Thoracic aorta (tissue), 2 donors: ENCODE measurements at regions not wholly inside any gene's neighbourhood (a gene's known extent, or its start where the extent isn't known, plus 50 kb on each side); places are given as distances from the start of the nearest gene placed in this dataset.

Source experiments
- ATAC-seq: fragments of 150-250 bp; one replicate; pipeline ENCODE4 v1.8.0; 2017; ENCODE audit warnings: low read depth; ENCODE audit not compliant: insufficient number of reproducible peaks, low FRiP score
- DNase-seq: peaks from one replicate; pipeline ENCODE4 v3.0.0-alpha.2; 2020; ENCODE audit warnings: low spot score
- H3K27ac ChIP-seq, 2 donors: fragments of 200-600 bp; sonication (generic); 1 replicate in 1 of 2; 2 replicates in 1 of 2; pipeline ENCODE4 v1.5.1; 2016; ENCODE audit warnings: mild to moderate bottlenecking in 2 of 2, moderate library complexity in 2 of 2
- H3K27me3 ChIP-seq: fragments of 200-600 bp; sonication (generic); replicated peaks from 2 replicates; pipeline ENCODE4 v1.6.0; 2016; ENCODE audit warnings: mild to moderate bottlenecking; ENCODE audit not compliant: insufficient read depth
- H3K36me3 ChIP-seq: fragments of 200-600 bp; sonication (generic); one replicate; pipeline ENCODE4 v1.5.1; 2016
- H3K4me1 ChIP-seq, 2 donors: fragments of 200-600 bp; sonication (generic); 1 replicate in 1 of 2; 2 replicates in 1 of 2; pipeline versions ENCODE4 v1.5.1 to v1.6.0; 2016; ENCODE audit warnings: low read depth in 2 of 2, mild to moderate bottlenecking in 1 of 2; ENCODE audit not compliant: control insufficient read depth in 1 of 2
- H3K4me3 ChIP-seq: fragments of 200-600 bp; sonication (generic); 2 replicates; pipeline ENCODE4 v1.5.1; 2016; ENCODE audit warnings: mild to moderate bottlenecking
- H3K9me3 ChIP-seq: fragments of 200-600 bp; sonication (generic); 2 replicates; pipeline ENCODE4 v1.5.1; 2016
- TF ChIP-seq, protein P1 (sequence below): fragments of 200-600 bp; sonication (generic); IDR thresholded peaks from one replicate; pipeline ENCODE4 v1.5.1; 2019; ENCODE audit warnings: antibody characterized with exemption

DNA sequence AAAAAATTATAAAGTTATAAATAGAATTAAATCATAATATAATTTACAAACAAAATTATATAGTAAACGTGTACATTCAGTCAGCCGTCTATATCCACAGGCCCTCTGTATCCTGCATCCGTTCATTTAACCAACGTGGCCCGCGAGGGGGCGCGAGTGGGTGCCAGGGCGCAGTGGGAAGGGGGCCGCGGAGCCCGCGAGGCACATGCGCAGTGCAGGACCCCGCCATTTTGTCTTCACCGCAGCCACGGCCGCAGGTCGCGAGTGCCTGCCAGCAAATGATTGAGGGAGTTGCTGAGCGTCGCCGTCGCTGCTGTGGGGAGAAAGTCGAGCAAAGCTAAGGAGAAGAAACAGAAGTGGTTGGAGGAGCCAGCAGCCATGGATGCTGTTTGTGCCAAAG, 53.4 kb upstream of the ECI2 start:
- TF ChIP-seq, protein P1, sequence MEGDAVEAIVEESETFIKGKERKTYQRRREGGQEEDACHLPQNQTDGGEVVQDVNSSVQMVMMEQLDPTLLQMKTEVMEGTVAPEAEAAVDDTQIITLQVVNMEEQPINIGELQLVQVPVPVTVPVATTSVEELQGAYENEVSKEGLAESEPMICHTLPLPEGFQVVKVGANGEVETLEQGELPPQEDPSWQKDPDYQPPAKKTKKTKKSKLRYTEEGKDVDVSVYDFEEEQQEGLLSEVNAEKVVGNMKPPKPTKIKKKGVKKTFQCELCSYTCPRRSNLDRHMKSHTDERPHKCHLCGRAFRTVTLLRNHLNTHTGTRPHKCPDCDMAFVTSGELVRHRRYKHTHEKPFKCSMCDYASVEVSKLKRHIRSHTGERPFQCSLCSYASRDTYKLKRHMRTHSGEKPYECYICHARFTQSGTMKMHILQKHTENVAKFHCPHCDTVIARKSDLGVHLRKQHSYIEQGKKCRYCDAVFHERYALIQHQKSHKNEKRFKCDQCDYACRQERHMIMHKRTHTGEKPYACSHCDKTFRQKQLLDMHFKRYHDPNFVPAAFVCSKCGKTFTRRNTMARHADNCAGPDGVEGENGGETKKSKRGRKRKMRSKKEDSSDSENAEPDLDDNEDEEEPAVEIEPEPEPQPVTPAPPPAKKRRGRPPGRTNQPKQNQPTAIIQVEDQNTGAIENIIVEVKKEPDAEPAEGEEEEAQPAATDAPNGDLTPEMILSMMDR: no peak
- DNase-seq (no peak), ATAC-seq (no peak)
- Histone ChIP-seq H3K4me1 (no peaks in the 10 kb centered on the region), H3K27me3 (no peaks in the 10 kb centered on the region), H3K36me3 (no peaks in the 10 kb centered on the region), H3K9me3 (no peaks in the 10 kb centered on the region), H3K4me3 (no peak overlapping the region), H3K27ac (no peak overlapping the region)

DNA sequence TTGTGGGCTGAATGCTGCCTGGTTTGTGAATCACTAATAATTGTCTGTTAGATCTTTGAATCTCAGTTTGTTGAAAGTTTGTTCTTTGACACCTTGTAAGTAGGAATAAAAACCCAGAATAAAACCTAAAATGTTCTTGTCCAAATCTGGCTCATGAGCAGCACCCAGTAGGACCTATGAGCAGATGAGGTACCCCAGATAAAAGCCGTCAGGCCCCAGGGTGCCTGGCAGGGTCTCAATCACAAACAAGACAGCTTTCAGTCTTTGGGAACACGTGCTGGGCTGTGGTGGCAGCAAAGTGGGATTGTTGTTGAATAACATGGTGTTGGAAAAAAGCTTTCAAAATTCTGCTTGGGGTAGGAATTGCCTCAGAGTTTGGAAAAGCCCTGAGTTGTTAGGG, 52.1 kb upstream of the ECI2 start:
- no peak for DNase-seq
- no peak for ATAC-seq
- Histone ChIP-seq H3K36me3 (no peaks in the 10 kb centered on the region), H3K27ac (no peak overlapping the region), H3K4me3 (no peak overlapping the region), H3K4me1 (no peaks in the 10 kb centered on the region), H3K27me3 (no peaks in the 10 kb centered on the region), H3K9me3 (no peaks in the 10 kb centered on the region)
- TF ChIP-seq, protein P1: no peak

DNA sequence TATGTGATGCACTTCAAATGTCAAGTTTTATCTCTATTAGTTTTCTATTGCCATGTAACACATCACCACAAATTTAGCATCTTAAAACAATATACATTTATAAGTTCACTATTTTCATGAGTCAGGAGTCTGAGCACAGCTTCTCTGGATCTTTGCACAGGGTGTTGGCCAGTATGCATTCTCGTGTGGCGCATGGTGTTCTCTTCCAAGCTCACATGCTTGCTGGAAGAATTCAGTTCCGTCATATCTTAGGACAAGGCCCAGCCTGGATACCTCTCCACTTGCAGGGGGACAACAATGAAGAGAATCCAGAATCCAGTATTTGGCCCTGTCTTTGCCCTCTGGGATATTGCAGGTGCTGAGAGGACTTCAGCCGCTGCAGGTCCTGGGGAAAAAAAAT, 51.0 kb upstream of the ECI2 start:
- Histone ChIP-seq H3K4me1 (no peaks in the 10 kb centered on the region), H3K9me3 (no peaks in the 10 kb centered on the region), H3K36me3 (no peaks in the 10 kb centered on the region), H3K27me3 (no peaks in the 10 kb centered on the region), H3K4me3 (no peak overlapping the region), H3K27ac (no peak overlapping the region)
- DNase-seq (no peak), ATAC-seq (no peak)
- TF ChIP-seq, protein P1: no peak

DNA sequence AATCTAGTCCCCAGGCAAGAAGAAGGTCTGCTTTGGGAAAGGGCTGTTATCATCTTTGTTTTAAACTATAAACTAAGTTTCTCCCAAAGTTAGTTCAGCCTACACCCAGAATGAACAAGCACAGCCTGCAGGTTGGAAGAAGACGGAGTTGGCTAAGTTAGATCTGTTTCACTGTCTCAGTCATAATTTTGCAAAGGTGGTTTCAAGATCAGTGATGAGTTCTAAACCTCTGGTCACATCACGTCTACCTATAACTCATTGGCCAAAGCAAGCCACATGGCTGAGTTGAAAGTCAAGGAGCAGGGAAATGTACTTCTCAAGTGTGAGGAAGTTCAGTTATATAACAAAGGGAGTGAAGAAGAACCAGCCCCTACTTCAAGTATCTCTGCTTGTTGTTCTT, 50.5 kb upstream of the ECI2 start:
- no peaks in the 10 kb centered on the region for H3K27me3 ChIP-seq
- TF ChIP-seq, protein P1: no peak
- no peak overlapping the region for H3K27ac ChIP-seq
- ATAC-seq: no peak
- H3K4me3 ChIP-seq: no peak overlapping the region
- no peak for DNase-seq
- no peaks in the 10 kb centered on the region for H3K36me3 ChIP-seq
- no peaks in the 10 kb centered on the region for H3K4me1 ChIP-seq
- no peaks in the 10 kb centered on the region for H3K9me3 ChIP-seq

DNA sequence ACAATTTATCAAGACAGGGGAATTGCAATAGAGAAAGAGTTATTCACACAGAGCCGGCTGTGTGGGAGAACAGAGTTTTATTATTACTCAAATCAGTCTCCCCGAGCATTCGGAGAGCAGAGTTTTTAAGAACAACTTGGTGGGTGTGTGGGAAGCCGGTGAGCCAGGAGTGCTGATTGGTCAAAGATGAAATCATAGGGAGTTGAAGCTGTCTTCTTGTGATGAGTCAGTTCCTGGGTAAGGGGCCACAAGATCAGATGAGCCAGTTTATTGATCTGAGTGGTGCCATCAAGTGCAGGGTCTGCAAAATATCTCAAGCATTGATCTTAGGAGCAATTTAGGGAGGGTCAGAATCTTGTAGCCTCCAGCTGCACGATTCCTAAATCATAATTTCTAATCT, 50.0 kb upstream of the ECI2 start:
- DNase-seq (no peak), ATAC-seq (no peak)
- Histone ChIP-seq H3K27me3 (no peaks in the 10 kb centered on the region), H3K36me3 (no peaks in the 10 kb centered on the region), H3K9me3 (no peaks in the 10 kb centered on the region), H3K4me3 (no peak overlapping the region), H3K4me1 (no peaks in the 10 kb centered on the region), H3K27ac (no peak overlapping the region)
- TF ChIP-seq, protein P1: no peak
